ENCODE measurements at regions not wholly inside any gene's neighbourhood (a gene's known extent, or its start where the extent isn't known, plus 50 kb on each side); places are given as distances from the start of the nearest gene placed in this dataset.
A peak's percentile ranks its signal among the peaks of the same experiment; 100 is the strongest.

DNA sequence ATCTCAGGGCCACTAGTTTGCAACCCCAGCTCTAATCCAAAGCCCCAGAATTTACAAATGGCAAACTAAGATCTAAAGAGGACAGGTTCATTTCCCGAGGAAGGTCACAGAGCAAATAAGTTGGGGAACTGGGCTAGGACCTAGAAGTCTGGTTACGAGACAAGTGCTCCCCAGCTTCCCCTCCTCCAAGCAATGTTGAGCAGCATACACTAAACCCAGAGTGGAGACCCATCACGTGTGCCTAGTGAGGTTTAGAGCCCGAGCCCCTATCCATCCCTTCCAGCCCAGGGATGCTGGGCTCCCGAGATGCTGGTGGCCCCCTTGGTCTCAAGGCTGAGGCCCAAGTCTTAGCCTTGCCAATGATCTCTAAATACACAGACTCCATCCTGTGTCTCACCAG lies 209.5 kb upstream of the ZMIZ1 start:
- H3K27me3 Mint-ChIP-seq (ENCODE audit: insufficient read depth, unreplicated experiment), result no peaks in the 10 kb centered on the region
- no peaks in the 10 kb centered on the region for H3K36me3 Mint-ChIP-seq (ENCODE audit: insufficient read depth, unreplicated experiment)
- TF ChIP-seq, protein P1, sequence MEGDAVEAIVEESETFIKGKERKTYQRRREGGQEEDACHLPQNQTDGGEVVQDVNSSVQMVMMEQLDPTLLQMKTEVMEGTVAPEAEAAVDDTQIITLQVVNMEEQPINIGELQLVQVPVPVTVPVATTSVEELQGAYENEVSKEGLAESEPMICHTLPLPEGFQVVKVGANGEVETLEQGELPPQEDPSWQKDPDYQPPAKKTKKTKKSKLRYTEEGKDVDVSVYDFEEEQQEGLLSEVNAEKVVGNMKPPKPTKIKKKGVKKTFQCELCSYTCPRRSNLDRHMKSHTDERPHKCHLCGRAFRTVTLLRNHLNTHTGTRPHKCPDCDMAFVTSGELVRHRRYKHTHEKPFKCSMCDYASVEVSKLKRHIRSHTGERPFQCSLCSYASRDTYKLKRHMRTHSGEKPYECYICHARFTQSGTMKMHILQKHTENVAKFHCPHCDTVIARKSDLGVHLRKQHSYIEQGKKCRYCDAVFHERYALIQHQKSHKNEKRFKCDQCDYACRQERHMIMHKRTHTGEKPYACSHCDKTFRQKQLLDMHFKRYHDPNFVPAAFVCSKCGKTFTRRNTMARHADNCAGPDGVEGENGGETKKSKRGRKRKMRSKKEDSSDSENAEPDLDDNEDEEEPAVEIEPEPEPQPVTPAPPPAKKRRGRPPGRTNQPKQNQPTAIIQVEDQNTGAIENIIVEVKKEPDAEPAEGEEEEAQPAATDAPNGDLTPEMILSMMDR (IDR thresholded peaks at IDR 0.05; ENCODE audit: unreplicated experiment), result no peak
- no peak overlapping the region for H3K4me3 Mint-ChIP-seq (ENCODE audit: unreplicated experiment)
- ChIA-PET CTCF (interaction anchor here (0.7 kb wide), 1 partner anchor 527 kb away, joined by 6 read pairs; no protein-coding TSS in a partner anchor), POLR2A (interaction anchor here (0.7 kb wide), 1 partner anchor 453 kb away, joined by 3 read pairs; no protein-coding TSS in a partner anchor)
- H3K9me3 Mint-ChIP-seq (ENCODE audit: unreplicated experiment), result no peaks in the 10 kb centered on the region
- intact Hi-C loops (cut with micrococcal nuclease), result no loop called here
- DNase-seq (ENCODE audit: unreplicated experiment), result no peak
- no TSS peak for BruUV-seq (replicated peaks)
- H3K4me1 Mint-ChIP-seq (ENCODE audit: insufficient read depth, unreplicated experiment), result peaks cover 6% of the 10 kb centered on the region
- no peak overlapping the region for H3K27ac Mint-ChIP-seq (ENCODE audit: low read depth, unreplicated experiment)

DNA sequence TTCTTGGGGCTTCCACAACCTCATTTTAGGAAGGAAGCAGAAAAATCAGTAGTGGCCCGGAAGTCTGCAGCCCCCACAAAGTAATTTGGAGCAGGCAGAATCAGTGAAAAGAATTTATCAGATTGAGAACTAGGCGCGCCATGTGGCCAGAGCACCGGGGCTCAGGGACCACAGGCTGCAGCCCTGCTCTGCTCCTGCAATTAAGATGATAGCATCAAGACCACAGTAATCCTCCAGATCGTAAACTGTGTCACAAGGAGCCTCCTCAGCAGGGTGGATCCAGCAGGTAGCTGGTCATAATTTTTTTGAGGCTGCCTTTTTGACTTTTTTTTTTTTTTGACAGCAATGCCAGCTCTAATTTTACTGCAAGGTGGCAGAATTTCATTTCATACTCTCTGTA lies 209.0 kb upstream of the ZMIZ1 start:
- TF ChIP-seq, protein P1 (IDR thresholded peaks at IDR 0.05; ENCODE audit: unreplicated experiment), result no peak
- no peaks in the 10 kb centered on the region for H3K27me3 Mint-ChIP-seq (ENCODE audit: insufficient read depth, unreplicated experiment)

DNA sequence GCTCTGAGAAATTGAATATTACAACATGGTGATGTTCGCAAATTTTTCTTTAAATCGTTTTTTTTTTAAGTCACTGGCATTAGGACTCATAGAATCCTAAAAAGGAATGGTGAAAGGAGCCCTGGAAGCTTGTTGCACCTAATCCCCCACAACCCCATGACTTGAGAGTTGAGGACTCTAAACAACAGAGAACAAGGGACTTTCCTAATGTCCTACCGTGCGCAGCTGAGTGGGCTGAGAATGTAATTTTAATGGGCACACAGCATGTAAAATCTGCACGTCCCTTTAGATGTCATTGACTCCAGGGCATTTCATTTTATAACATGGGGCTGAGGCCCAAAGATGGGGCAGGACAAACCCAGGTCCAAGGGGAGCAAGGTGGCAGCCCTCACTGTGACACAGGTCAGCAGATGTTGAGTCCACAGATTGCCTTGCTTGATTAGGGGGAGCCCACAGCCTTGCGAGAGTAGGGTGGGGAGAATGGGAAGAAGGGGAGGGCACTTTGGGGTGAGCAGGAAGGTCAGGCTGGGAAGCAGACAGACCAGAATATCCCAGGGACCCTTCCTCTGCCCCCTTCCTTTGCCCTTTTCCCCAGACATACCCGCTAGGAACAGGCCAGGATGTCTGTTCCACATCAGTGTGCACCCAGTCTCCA lies 208.4 kb upstream of the ZMIZ1 start:
- Mint-ChIP-seq H3K4me3 (ENCODE audit: unreplicated experiment) (no peak overlapping the region), H3K36me3 (ENCODE audit: insufficient read depth, unreplicated experiment) (no peaks in the 10 kb centered on the region), H3K27ac (ENCODE audit: low read depth, unreplicated experiment) (no peak overlapping the region), H3K27me3 (ENCODE audit: insufficient read depth, unreplicated experiment) (no peaks in the 10 kb centered on the region), H3K9me3 (ENCODE audit: unreplicated experiment) (no peaks in the 10 kb centered on the region), H3K4me1 (ENCODE audit: insufficient read depth, unreplicated experiment) (peaks cover 6% of the 10 kb centered on the region)
- no peak for DNase-seq (ENCODE audit: unreplicated experiment)
- POLR2A ChIA-PET, result interaction anchor here (0.6 kb wide), 1 partner anchor 27 kb away, joined by 4 read pairs; no protein-coding TSS in a partner anchor
- intact Hi-C loops (cut with micrococcal nuclease), result no loop called here
- CTCF ChIA-PET, result interaction anchor here (1.1 kb wide), 1 partner anchor 34 kb away, joined by 3 read pairs; no protein-coding TSS in a partner anchor
- no TSS peak for BruUV-seq (replicated peaks)
- TF ChIP-seq, protein P1 (IDR thresholded peaks at IDR 0.05; ENCODE audit: unreplicated experiment), result no peak

More for the DNA sequence above, 209.0 kb upstream of the ZMIZ1 start:
- no peaks in the 10 kb centered on the region for H3K9me3 Mint-ChIP-seq (ENCODE audit: unreplicated experiment)
- H3K27ac Mint-ChIP-seq (ENCODE audit: low read depth, unreplicated experiment), result no peak overlapping the region
- H3K36me3 Mint-ChIP-seq (ENCODE audit: insufficient read depth, unreplicated experiment), result no peaks in the 10 kb centered on the region
- DNase-seq (ENCODE audit: unreplicated experiment), result no peak
- POLR2A ChIA-PET, result interaction anchor here (0.6 to 0.7 kb wide), 2 partner anchors 28 to 454 kb away, joined by 3 to 4 read pairs; no protein-coding TSS in a partner anchor
- H3K4me1 Mint-ChIP-seq (ENCODE audit: insufficient read depth, unreplicated experiment), result peaks cover 6% of the 10 kb centered on the region
- CTCF ChIA-PET, result interaction anchor here (0.7 kb wide), 1 partner anchor 527 kb away, joined by 6 read pairs; no protein-coding TSS in a partner anchor
- intact Hi-C loops (cut with micrococcal nuclease), result no loop called here
- BruUV-seq (replicated peaks), result no TSS peak
- H3K4me3 Mint-ChIP-seq (ENCODE audit: unreplicated experiment), result no peak overlapping the region

DNA sequence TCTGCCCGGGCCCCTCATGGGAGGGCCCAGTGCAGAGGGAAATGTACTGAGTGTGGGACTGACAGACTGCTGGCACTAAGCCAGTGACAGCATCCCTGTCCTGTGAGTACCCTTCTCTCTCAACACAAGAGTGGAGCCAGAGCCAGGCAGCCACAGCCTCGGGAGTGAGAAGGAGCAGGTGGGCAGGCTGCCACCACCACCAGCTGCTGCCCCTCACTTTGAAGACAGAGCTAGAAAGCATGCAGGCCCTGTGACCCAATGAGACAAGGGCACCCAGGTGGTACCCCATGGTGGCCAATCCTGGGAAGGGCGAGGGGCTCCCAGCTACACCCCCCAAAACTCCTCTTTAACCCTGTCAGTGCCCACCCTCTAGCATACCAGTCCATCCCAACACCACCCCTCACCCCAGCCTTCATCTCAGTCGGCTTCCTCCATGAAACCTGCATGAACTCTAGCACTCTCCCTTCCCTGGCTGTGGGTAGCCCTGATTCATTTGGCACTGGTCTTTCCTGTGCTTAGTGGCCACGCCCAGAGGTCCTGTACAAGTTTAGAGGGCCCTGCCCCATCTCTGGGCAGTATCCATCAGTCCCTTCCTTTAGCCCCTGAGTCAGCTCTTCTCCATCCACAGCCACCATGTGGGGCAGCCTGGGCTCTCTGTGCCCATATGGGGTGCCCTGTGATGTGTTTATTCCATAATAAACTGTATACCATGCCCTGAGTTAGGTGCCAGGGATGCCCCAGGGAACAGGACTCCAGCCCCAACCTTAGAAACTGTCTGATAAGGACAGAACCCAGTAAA lies 207.0 kb upstream of the ZMIZ1 start:
- ChIA-PET CTCF (interaction anchor here (0.7 kb wide), 1 partner anchor 71 kb away, joined by 3 read pairs; no protein-coding TSS in a partner anchor), POLR2A (no interaction called here)
- no peak overlapping the region for H3K4me3 Mint-ChIP-seq (ENCODE audit: unreplicated experiment)
- peak; percentile 9 for DNase-seq (ENCODE audit: unreplicated experiment)
- BruUV-seq (replicated peaks), result no TSS peak
- H3K27me3 Mint-ChIP-seq (ENCODE audit: insufficient read depth, unreplicated experiment), result no peaks in the 10 kb centered on the region
- intact Hi-C loops (cut with micrococcal nuclease), result no loop called here
- no peaks in the 10 kb centered on the region for H3K9me3 Mint-ChIP-seq (ENCODE audit: unreplicated experiment)
- H3K36me3 Mint-ChIP-seq (ENCODE audit: insufficient read depth, unreplicated experiment), result no peaks in the 10 kb centered on the region
- H3K27ac Mint-ChIP-seq (ENCODE audit: low read depth, unreplicated experiment), result no peak overlapping the region
- peaks cover 6% of the 10 kb centered on the region for H3K4me1 Mint-ChIP-seq (ENCODE audit: insufficient read depth, unreplicated experiment)
- TF ChIP-seq, protein P1 (IDR thresholded peaks at IDR 0.05; ENCODE audit: unreplicated experiment), result no peak

All from MCF 10A (cell line).